Rectal smooth muscle tissue (tissue), 1 donor: ENCODE measurements at regions not wholly inside any gene's neighbourhood (a gene's known extent, or its start where the extent isn't known, plus 50 kb on each side); places are given as distances from the start of the nearest gene placed in this dataset.

Experiments used
- H3K27ac ChIP-seq: one replicate; pipeline ENCODE4 v1.7.0; 2013; ENCODE audit warnings: low read depth, low read length, inconsistent platforms
- H3K27me3 ChIP-seq: one replicate; pipeline ENCODE4 v1.7.0; 2013; ENCODE audit warnings: low read length; ENCODE audit not compliant: control insufficient read depth, insufficient read depth
- H3K36me3 ChIP-seq: one replicate; pipeline ENCODE4 v1.7.0; 2013; ENCODE audit warnings: low read length; ENCODE audit not compliant: control insufficient read depth, insufficient read depth
- H3K4me1 ChIP-seq: one replicate; pipeline ENCODE4 v1.7.0; 2013; ENCODE audit warnings: low read length; ENCODE audit not compliant: control insufficient read depth, insufficient read depth
- H3K4me3 ChIP-seq: one replicate; pipeline ENCODE4 v1.7.0; 2013; ENCODE audit warnings: low read length
- H3K9ac ChIP-seq: one replicate; pipeline ENCODE4 v1.7.0; 2013; ENCODE audit warnings: low read length

DNA sequence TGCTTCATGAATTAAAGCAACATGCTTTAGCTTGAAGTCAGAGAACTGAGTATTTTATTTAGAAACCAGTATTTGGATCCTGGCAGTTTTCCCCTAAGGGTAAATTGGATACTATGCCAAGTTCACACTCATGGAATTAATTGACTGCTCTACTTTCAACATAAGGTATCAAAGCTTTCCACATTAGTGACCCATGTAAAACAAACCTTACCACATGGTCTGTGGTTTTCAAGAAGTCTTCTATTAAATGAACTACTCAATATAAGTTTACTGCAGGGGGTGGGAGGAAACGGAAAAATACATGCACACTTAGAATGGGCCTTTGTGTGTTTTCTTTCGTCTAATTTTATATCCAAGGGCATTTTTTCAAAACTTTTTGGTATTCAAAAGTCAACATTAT, 232.0 kb upstream of the FBXL7 start:
- Histone ChIP-seq H3K36me3 (no peaks in the 10 kb centered on the region), H3K4me1 (no peaks in the 10 kb centered on the region), H3K27ac (no peak overlapping the region), H3K4me3 (no peak overlapping the region), H3K9ac (no peak overlapping the region), H3K27me3 (no peaks in the 10 kb centered on the region)

DNA sequence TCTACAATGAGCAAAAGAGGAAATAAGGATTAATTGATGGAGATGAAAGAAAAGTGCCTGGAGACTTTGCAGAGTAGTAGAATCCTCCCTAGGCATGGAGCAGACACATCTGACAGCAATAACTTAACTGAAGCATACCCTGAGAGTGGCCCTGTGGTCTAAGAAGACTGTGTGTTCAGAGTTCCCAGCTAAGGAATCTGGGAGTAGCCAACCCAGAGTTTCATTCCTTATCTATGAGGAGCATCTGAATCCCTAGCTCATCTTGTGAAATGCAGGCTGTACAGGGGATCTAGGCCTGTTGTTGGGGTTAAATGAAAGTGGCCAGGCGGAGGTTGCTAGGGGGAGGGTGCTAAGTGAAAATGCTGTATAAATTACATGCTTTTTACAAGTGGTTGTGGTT, 233.1 kb upstream of the FBXL7 start:
- H3K4me1 ChIP-seq, result peaks cover under 1% of the 10 kb centered on the region

DNA sequence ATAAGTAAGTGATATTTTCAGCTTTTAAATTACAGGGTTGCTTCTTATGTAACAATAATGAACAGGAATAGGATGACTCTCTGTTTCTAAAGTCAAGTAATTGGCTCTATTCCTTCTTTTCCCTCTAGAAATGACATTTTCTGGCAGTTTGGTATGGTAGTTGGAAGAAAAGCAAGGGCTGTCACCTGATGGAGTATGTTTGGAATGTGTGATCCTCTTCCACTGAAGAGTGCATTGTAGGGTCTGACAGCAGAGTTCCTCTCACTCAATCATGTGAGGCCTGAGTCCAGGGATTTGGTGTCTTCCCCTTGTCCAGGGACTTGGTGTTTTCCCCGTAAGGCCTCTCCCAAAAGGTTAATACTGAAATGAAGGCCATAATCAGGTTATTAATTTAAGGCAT, 233.8 kb upstream of the FBXL7 start:
- Histone ChIP-seq H3K36me3 (no peaks in the 10 kb centered on the region), H3K27ac (no peak overlapping the region), H3K27me3 (no peaks in the 10 kb centered on the region), H3K9ac (no peak overlapping the region), H3K4me3 (no peak overlapping the region), H3K4me1 (peaks cover 5% of the 10 kb centered on the region)

More for the DNA sequence above, 233.1 kb upstream of the FBXL7 start:
- no peak overlapping the region for H3K4me3 ChIP-seq
- no peaks in the 10 kb centered on the region for H3K36me3 ChIP-seq
- H3K27ac ChIP-seq, result no peak overlapping the region
- H3K27me3 ChIP-seq, result no peaks in the 10 kb centered on the region
- H3K9ac ChIP-seq, result no peak overlapping the region

DNA sequence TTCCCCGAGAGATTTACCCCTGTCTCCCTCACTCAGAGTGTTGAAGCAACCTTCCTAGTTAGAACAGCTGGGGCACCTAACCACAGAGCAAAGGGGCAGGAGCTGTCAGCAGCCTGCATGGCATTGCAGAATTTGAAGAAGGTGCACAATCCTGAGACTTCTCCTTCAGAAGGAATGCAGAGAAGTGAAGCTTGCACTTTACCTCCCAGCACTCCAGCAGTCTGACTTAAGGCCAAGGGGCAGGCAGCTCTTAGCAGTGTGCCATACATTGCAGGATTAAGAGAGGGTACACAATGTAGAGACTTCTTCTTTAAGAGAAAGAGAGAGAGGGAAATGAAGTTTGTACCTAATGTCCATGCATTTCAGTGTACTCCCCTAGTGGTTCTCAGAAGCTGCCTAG, 236.0 kb upstream of the FBXL7 start:
- Histone ChIP-seq H3K36me3 (no peaks in the 10 kb centered on the region), H3K27ac (no peak overlapping the region), H3K4me3 (no peak overlapping the region), H3K27me3 (no peaks in the 10 kb centered on the region), H3K4me1 (peaks cover 9% of the 10 kb centered on the region), H3K9ac (no peak overlapping the region)

DNA sequence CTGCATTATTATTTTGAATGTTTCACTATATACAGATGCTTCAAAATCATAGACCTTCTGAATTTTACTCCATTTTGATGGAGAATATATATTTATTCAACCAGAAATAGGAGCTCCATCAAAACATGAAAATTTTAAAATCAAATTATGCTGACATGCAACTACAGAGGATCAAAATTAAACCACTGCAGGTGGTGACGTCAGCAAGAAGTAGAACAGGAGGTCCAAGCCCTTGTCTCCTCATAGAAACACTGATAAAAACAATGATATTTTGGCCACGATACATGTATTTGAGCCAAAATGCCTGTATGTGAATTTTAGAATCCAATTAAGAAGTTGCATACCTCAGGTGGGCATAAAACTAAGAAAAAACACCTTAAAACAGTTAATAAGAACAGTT, 236.6 kb upstream of the FBXL7 start:
- Histone ChIP-seq H3K4me3 (no peak overlapping the region), H3K9ac (no peak overlapping the region), H3K27me3 (no peaks in the 10 kb centered on the region), H3K36me3 (no peaks in the 10 kb centered on the region), H3K4me1 (peaks cover 9% of the 10 kb centered on the region), H3K27ac (no peak overlapping the region)

DNA sequence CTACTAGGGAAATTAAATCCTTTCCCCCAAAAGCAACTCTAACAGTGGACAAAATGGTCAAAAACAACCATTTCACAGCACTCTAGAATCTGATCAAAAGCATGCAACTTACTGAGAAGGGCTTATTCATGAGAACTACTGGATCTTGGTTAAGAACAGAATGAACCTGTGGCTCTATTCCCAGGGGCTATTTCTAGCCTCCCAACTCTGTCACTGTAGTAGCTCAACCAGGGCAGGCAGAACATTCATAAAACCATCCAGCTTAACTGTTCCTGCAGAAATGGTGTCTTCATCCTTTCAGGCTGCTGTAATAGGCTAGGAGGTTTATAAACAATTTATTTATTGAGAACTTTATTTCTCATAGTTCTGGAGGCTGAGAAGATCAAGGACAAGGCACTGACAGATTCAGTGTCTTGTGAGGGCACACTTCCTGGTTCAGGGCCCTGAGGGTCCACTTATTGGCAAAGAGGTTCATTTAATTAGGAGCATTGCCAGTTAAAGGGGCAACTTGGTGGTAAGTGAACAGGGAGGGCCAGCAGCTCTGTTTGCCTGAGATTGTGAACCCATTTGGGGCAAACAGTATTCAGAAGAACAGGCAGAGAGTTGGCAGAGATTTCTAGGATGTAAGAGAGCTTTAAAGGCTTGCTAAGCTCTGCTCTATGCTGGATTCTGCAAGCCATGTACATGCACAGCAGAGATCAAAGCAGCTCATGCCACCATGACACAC, 238.5 kb upstream of the FBXL7 start:
- H3K27ac ChIP-seq, result peak overlapping the region; percentile 53

DNA sequence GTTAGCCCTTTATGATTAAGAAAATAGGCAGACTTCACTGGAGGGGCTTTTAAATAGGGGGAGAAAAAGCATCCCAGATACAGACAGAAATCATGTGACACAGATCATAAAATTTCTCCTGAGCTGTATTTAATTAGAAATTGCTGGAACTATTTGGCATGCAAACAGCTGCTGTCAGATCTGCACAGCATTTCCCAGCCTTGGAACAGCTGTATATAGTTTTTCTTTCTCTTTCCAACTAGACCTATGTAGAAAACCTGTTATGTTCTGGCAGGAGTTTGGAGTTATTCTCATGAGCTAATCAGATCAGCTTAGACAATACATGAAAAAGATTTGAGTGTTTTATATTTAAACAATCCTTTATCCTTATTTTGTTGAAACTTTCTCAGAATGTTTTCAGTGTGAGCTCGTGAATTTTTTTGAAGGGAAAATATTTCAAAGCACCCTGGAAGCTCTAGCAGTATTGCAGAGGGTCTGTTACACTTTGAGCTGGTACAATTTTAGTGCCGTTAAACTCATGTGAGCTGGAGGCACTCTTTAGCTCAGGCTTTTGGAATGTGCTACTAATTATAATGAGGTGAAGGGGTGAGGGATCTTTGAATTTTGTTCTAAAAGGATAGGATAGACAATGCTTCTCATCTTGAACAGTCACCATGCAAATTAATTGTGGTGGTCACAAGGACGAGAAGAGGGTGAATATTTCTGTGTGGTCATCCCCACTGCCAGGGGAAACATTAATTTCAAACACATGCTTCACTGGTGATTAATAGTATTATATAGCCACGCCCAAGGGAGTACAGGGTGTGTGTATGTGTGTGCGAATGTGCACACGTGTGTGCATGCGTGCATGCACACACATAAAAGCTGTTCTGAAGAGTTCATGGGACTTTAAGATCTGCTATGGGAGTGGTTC, 239.4 kb upstream of the FBXL7 start:
- peaks cover 9% of the 10 kb centered on the region for H3K4me1 ChIP-seq
- H3K27ac ChIP-seq, result peak overlapping the region; percentile 53
- no peak overlapping the region for H3K4me3 ChIP-seq
- H3K36me3 ChIP-seq, result no peaks in the 10 kb centered on the region
- no peak overlapping the region for H3K9ac ChIP-seq
- H3K27me3 ChIP-seq, result no peaks in the 10 kb centered on the region

More for the DNA sequence above, 238.5 kb upstream of the FBXL7 start:
- H3K36me3 ChIP-seq, result no peaks in the 10 kb centered on the region
- H3K4me3 ChIP-seq, result no peak overlapping the region
- H3K9ac ChIP-seq, result no peak overlapping the region
- H3K27me3 ChIP-seq, result no peaks in the 10 kb centered on the region
- H3K4me1 ChIP-seq, result peaks cover 9% of the 10 kb centered on the region

DNA sequence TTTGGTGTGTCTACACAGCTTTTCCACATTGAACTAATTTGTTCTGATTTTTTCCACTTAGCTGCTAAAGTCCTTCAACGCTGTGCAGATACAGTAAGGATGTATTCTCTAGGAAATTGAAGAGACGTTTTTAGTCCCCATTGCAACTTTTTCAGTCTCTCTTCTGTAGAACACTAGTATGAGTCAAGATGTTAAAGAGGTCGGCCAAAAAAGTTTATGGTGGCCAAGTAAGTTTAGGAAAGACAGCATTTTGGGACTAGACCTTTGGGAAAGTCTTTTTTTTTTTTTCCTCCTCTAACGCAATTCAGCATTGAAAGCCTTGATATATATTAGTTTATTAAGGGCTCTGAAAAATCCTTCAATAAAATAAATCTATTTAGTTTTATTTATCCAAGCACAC, 243.5 kb upstream of the FBXL7 start:
- Histone ChIP-seq H3K4me1 (peaks cover 6% of the 10 kb centered on the region), H3K36me3 (no peaks in the 10 kb centered on the region), H3K4me3 (no peak overlapping the region), H3K27me3 (no peaks in the 10 kb centered on the region), H3K27ac (no peak overlapping the region), H3K9ac (no peak overlapping the region)

DNA sequence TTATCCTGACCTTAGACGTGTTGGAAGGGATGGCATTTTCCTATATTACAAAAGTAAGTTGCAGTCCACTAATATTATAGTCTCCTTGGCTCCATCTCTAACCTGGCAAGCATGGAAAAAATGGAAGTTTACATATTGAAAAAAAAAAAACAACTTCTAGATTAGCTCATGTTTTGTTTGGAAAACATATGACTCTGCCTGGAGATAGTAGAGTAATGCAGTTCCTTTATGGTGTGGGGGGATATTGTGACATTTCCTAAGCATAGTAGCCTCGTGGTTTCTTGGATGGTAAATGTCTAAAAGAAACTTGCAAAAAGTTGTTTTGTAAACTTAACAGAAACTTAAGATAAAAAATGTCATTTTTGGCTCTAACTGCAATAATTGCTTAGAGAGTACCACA, 244.4 kb upstream of the FBXL7 start:
- Histone ChIP-seq H3K27ac (no peak overlapping the region), H3K4me1 (no peaks in the 10 kb centered on the region), H3K36me3 (no peaks in the 10 kb centered on the region), H3K9ac (no peak overlapping the region), H3K27me3 (no peaks in the 10 kb centered on the region), H3K4me3 (no peak overlapping the region)

DNA sequence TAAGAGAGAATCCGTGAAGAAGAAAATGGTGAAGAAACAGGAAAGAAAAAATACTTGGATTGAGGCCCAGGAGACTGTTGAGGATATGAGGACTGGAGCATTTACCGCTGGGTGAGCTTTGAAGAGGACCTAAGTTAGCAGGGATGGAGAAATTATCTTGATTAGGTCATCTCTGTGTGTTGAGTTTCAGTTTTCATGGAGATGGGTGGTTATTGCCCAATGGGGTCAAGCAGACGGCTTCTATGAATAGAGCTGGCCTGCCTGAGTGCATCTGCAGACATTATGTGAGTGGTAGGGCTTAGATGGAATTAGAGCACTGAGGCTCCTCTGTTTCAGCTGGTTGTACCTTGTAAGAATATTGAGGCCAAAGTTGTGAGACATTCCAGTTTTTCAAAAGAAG, 245.4 kb upstream of the FBXL7 start:
- Histone ChIP-seq H3K9ac (no peak overlapping the region), H3K27me3 (no peaks in the 10 kb centered on the region), H3K4me3 (no peak overlapping the region), H3K4me1 (no peaks in the 10 kb centered on the region), H3K27ac (no peak overlapping the region), H3K36me3 (no peaks in the 10 kb centered on the region)

DNA sequence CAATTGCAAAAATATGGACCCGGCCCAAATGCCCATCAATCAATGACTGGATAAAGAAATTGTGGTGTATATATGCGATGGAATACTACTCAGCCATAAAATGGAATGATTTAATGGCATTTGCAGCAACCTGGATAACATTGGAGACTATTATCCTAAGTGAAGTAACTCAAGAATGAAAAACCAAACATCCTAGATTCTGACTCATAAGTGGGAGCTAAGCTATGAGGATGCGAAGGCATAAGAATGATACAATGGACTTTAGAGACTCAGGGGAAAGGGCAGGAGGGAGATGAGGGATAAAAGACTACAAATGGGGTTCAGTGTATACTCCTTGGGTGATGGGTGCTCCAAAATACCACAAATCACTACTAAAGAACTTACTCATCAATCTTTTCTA, 247.6 kb upstream of the FBXL7 start:
- no peaks in the 10 kb centered on the region for H3K4me1 ChIP-seq
- no peaks in the 10 kb centered on the region for H3K27me3 ChIP-seq
- H3K9ac ChIP-seq, result no peak overlapping the region
- no peaks in the 10 kb centered on the region for H3K36me3 ChIP-seq
- no peak overlapping the region for H3K4me3 ChIP-seq
- H3K27ac ChIP-seq, result no peak overlapping the region

DNA sequence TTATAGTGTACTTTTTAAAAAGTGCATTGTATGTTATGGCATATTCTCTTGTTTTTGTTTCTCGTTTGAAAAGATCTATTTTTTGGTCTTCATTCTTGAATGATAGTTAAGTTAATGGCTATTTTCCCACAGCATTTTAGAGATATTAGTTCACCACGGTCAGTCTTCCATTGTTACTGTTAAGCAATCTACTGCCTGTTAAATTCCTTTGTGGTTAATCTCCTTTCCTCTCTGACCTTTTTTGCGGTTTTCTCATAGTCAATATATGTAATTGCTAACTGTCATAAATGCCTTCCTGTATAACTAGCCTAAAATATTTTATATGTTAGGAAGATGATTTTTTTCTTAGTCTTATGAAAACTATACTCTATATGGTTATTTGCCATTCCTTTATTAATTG, 250.8 kb upstream of the FBXL7 start:
- no peaks in the 10 kb centered on the region for H3K4me1 ChIP-seq
- H3K27me3 ChIP-seq, result no peaks in the 10 kb centered on the region
- no peak overlapping the region for H3K27ac ChIP-seq
- H3K4me3 ChIP-seq, result no peak overlapping the region
- no peaks in the 10 kb centered on the region for H3K36me3 ChIP-seq
- no peak overlapping the region for H3K9ac ChIP-seq
